Transverse colon (tissue), 4 donors: ENCODE measurements at regions not wholly inside any gene's neighbourhood (a gene's known extent, or its start where the extent isn't known, plus 50 kb on each side); places are given as distances from the start of the nearest gene placed in this dataset.

Experiments
- CTCF ChIP-seq, 5 experiments: fragments of 200-600 bp in 3 of 5; fragments of 450-650 bp in 2 of 5; sonication (generic) in 3 of 5; IDR thresholded peaks; 1 replicate in 2 of 5; 2 replicates in 3 of 5; pipeline ENCODE4 v1.5.1; 2016 to 2017; ENCODE audit warnings: antibody characterized with exemption in 5 of 5, inconsistent platforms in 3 of 5, mild to moderate bottlenecking in 2 of 5, moderate library complexity in 1 of 5
- EP300 ChIP-seq: sonication (generic); formaldehyde crosslinking; IDR thresholded peaks from one replicate; pipeline ENCODE4 v1.6.1; 2017; ENCODE audit warnings: antibody characterized with exemption, low read depth
- POLR2AphosphoS5 ChIP-seq, 3 donors: sonication (generic); formaldehyde crosslinking; IDR thresholded peaks; one replicate each; pipeline ENCODE4 v1.6.1; 2016; ENCODE audit warnings: antibody characterized with exemption in 3 of 3

- no peak for TF ChIP-seq POLR2AphosphoS5 (IDR thresholded peaks at IDR 0.05)
- TF ChIP-seq EP300: no peak
- TF ChIP-seq CTCF (IDR thresholded peaks at IDR 0.05): no peak
These were observed 815.6 kb upstream of the ADGRL3 start for GRCh38 chr4:60384516-60384915.
